ENCODE measurements at regions not wholly inside any gene's neighbourhood (a gene's known extent, or its start where the extent isn't known, plus 50 kb on each side); places are given as distances from the start of the nearest gene placed in this dataset.
"Not testable (repeated sequence)": the region's sequence is repeated elsewhere in the genome, so short reads cannot be mapped to it uniquely, and the experiment has no call there.

DNA sequence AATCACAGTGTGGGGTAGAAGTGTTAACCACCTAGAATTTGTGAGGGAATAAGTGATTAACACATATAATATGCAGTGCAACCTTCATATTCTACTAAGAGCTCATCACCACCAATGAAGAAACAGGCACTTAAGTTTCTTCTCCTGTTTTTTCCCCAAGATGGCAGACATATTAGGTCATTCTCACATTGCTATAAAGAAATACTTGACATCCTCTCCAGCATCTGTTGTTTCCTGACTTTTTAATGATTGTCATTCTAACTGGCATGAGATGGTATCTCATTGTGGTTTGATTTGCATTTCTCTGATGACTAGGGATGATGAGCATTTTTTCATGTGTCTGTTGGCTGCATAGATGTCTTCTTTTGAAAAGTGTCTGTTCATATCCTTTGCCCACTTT lies 301.5 kb upstream of the CLEC14A start:
- FAIRE-seq: not testable (repeated sequence)

DNA sequence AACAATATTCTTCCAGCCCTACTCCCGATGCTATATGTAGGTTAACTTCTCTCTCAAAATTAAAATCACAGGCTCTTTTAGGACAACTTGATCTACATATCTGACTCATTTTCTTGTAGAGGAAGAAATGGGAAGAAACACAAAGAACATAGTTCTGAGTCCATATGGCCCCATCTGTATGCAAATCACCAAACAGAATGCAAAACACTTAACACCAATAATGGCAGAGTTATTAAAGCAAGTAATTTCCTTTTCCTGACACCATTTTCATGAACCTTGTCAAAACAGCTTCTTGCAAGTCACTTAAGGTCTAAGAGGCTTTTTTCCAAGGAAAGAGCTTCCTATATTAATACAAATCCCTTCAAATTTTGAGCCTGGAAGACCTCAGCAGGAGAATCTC lies 300.4 kb upstream of the CLEC14A start:
- FAIRE-seq: no peak

DNA sequence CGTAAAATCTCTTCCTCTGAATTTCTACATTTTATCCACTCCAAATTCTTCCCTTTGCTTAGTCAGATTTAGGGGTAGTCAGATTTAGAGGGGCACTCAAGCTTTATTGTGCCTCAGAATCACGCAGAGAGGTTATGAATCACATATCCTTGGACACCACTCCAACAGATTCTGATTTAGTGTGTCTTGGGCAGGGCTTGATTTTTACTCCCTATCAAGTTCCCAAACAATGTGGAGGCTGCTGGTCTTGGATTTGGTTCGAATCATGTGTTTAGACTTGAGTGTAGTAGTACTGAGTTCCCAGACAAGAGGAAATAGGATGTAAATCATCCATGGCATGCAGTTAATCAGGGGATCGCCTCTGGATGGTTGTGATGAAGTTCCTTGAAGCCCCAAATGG lies 298.1 kb upstream of the CLEC14A start:
- no peak for FAIRE-seq

- no peak for FAIRE-seq
Measured at GRCh38 chr14:38553586-38553985, 297.7 kb upstream of the CLEC14A start.

GRCh38 chr14:38549564-38549963 lies 293.7 kb upstream of the CLEC14A start:
- FAIRE-seq: no peak

DNA sequence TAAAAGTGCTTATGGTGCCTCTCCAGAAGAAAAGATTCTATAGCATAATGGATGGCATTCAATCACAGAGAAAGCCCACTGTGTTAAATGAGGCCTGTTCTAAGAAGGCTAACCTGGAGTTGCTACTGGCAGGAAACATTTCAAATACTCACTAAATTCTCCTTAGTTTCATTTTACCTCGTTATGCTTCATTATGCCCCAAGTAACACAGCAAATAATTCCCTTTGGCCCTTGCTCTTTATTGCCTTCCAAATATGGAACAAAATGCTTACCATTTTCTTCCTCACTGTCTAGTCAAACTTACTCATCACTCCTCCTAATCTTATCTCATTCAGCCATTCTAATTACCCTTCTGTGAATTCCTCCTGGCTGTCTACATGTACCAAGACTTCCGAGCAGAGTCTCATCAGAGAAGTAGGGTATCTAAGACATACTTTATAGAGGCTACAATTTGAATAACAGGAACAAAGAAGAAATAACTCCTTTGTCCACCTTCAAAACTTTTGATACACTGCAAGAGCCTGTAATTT lies 292.1 kb upstream of the CLEC14A start:
- no peak for FAIRE-seq

DNA sequence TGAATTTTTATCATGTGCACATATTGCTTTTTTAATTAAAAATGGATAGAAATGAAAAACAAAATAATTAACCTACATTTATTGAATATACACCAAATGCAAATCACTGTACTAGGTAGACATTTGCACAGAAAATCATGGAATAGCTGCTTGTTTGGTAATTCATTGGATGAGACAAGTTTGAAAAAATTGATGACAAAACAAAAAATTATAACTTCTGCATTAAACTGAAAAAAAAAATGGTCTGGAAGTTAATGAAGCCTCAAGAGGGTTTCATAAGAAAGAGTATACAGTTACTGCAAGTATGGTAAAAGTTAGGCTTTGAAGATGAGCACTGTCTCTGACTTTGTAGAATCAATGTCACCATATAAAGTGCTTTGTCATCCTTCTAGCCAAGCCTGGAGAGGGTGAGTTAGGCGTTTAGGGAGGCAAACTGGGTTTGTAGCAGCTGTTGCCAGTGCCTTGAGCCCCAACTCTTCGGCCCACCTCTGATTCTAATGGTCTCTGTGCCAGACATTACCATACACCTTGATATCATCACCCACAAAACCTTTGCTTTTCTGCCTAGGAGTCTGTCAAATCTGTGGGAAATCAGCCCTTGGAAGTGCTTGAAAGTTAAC lies 291.1 kb upstream of the CLEC14A start:
- no peak for FAIRE-seq

DNA sequence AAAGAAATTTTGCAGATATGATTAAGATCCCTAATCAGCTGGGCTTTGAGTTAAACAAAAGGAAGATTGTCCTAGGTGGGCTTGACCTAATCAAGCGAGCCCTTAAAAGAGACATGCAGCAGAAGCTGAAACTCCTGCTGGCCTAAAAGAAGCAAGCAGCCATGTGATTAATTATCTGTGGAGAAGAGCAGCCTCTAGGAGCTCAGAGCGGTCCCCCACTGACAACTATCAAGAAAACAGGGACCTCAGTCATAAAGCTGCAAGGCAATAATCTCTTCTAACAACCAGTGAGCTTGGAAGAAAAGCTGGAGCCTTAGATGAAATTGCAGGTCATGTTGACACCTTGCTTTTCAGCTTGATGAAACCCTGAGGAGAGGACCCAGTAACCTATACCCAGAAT lies 288.9 kb upstream of the CLEC14A start:
- no peak for FAIRE-seq

DNA sequence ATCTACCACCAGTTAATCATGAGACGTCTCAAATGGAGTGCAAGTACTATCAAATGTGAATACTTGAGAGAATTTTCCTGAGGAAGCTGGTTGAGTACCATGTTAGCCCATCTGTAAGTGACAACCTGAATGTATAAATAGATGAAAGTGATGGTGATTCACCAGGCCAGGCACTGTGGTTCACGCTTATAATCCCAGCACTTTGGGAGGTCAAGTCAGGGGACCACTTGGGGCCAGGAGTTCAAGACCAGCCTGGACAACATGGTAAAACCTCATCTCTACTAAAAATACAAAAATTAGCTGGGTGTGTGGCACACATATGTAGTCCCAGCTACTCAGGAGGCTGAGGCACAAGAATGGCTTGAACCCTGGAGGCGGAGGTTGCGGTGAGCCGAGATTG lies 288.0 kb upstream of the CLEC14A start:
- FAIRE-seq: not testable (repeated sequence)

DNA sequence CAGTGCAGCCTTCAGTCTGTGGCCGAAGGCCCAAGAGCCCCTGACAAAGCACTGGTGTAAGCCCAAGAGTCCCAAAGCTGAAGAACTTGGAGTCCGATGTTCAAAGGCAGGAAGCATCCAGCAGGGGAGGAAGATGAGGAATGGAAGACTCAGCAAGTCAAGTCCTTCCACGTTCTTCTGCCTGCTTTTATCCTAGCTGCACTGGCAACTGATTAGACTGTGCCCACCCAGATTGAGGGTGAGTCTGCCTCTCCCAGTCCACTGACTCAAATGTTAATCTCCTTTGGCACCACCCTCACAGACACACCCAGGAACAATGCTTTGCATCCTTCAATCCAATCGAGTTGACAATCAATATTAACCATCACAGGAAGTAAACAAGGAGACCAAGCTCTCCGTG lies 282.2 kb upstream of the CLEC14A start:
- FAIRE-seq: not testable (repeated sequence)

- FAIRE-seq: no peak
Measured at GRCh38 chr14:38536376-38537038, 280.6 kb upstream of the CLEC14A start.

DNA sequence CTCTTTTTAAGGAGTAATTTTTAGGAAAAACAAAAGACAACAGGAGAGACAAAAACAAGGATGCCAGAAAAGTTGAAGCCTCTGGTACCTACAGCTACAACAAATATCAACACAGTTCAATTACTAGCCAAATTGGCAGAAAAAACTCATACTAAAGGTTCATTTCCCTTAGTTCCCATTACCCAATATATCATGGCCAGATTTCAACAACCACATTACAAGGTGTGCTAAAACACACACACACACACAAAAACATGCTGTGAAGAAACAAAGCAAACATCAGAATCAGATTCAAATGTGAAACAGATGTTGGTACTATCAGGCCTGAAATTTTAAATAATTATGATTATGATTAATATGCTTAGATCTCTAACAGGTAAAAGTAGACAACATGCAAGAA lies 272.7 kb upstream of the CLEC14A start:
- no peak for FAIRE-seq

DNA sequence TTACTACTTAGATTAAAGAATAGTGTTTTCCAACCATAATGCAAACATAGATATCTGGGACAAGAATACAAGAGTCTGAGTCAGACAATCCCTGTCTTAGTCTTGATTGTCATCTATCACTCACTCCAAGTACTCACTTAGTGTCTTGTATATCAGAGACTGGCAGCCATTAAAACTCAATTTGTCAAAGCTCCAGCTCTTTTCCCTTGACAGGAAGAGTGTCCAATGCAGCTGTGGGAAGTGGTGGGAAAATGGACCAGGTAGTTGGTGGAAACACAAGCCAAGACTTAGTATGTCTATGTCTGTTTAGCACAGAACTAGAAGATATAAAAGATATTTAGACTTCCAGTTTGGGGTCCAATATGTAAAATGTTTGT lies 271.6 kb upstream of the CLEC14A start:
- FAIRE-seq: no peak

DNA sequence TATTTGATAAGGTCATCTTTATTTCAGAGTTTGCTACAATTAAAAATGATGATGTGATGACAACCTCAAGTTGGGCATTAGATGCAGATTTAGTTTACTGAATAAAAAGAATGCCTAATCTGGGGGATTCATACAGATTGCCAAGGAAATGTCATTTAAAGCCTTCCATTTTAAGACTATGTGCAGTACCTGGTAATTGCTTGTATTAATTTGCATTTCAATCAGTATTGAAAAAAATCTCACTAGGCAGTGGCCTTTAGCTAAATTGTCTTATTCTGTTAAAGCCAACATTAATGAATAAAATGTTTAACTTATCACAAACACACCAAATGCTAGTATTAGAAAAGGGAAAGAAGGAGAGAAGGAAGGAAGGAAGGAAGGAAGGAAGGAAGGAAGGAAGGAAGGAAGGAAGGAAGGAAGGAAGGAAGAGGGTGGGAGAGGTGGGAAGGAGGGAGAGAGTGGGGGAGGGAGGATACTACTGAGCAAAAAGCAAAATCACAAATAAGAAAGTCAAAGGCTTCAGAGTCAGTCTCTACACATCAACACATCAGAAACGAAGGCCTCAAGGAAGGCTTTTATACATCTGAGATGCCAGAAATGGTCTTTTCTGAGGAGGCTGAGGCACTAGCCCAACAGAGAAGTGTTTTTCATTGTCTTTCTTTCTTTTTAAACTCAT lies 271.1 kb upstream of the CLEC14A start:
- no peak for FAIRE-seq

GRCh38 chr14:38524636-38525509 lies 269.0 kb upstream of the CLEC14A start:
- FAIRE-seq: no peak

GRCh38 chr14:38522724-38523123 lies 266.8 kb upstream of the CLEC14A start:
- FAIRE-seq: no peak

DNA sequence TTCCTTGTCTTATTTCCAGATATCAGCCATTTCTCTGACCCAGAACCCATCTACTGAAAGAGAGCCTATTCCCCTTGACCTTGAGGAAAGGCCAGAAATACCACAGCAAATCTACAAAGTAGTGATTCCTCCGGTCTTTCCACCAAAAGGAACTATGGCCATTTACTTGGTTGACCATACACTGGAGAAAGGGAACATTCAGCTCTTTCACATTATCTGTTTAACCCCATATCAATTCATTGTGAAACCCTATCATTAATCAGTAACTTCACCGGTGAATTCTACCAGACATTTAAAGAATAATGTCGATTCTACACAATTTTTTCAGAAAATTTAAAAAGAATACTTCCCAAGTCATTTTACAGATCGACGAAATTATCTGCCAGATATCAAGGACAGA lies 265.7 kb upstream of the CLEC14A start:
- no peak for FAIRE-seq

DNA sequence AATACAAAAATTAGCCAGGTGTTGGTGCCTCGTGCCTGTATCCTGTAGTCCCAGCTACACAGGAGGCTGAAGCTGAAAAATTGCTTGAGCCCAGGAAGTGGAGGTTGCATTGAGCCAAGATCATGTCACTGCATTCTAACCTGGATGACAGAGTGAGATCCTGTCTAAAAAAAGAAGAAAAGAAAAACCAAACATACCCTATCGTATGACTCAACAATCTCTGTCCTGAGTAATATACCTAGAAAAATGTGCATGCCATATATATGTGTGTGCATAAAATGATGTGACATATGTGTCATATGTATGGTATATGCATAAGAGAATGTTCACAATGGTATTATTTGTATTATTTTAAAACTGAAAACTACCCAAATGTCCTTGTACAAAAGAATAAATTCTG lies 261.5 kb upstream of the CLEC14A start:
- no peak for FAIRE-seq

GRCh38 chr14:38512236-38512635 lies 256.3 kb upstream of the CLEC14A start:
- no peak for FAIRE-seq

GRCh38 chr14:38507299-38507698 lies 251.4 kb upstream of the CLEC14A start:
- FAIRE-seq: no peak

DNA sequence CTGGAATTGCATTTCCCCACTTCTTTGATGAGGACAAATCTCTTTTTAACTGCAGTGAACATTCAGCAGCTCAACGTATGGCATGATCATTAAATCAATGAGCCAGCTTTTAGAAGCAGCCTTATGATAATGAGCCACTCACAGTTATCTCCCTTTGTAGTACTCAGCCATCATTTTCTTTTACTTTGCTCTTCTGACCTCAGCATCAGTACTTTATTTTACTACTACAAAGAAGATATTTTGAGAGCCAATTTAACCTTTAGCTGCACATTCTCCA lies 250.0 kb upstream of the CLEC14A start:
- FAIRE-seq: no peak

- no peak for FAIRE-seq
Measured at GRCh38 chr14:38505221-38505972, 249.5 kb upstream of the CLEC14A start.

- no peak for FAIRE-seq
Measured at GRCh38 chr14:38504175-38504574, 248.3 kb upstream of the CLEC14A start.
